K562 (cell line): ENCODE measurements at regions not wholly inside any gene's neighbourhood (a gene's known extent, or its start where the extent isn't known, plus 50 kb on each side); places are given as distances from the start of the nearest gene placed in this dataset.

Source experiments
- ATF6 ChIP-seq: sonication (generic); formaldehyde crosslinking; IDR thresholded peaks from 2 replicates; pipeline ENCODE4 v1.4.0; 2020; ENCODE audit warnings: mild to moderate bottlenecking, missing genetic modification reagents
- BRD9 ChIP-seq: fragments of 450-650 bp; IDR thresholded peaks from 2 replicates; pipeline ENCODE4 v1.6.1; 2018; ENCODE audit warnings: low read depth; ENCODE audit not compliant: partially characterized antibody
- CTCF ChIP-seq, 3 experiments: IDR thresholded peaks in 2 of 3; conservative IDR thresholded peaks in 1 of 3; 2 replicates each; pipeline ENCODE4 v1.5.1; 2011 to 2012; ENCODE audit warnings: low read length in 3 of 3, mild to moderate bottlenecking in 3 of 3, control low read depth in 2 of 3, improper control_type of control experiment in 1 of 3, inconsistent platforms in 1 of 3, low read depth in 1 of 3, mixed read lengths in 1 of 3, moderate library complexity in 1 of 3; ENCODE audit not compliant: insufficient read depth in 2 of 3
- ELK1 ChIP-seq: sonication (generic); formaldehyde crosslinking; IDR thresholded peaks from 2 replicates; pipeline ENCODE4 v1.8.1; 2022; ENCODE audit warnings: missing genetic modification reagents
- HBP1 ChIP-seq: fragments of 450-650 bp; formaldehyde crosslinking; IDR thresholded peaks from 2 replicates; pipeline ENCODE4 v1.4.0; 2022; ENCODE audit warnings: missing genetic modification characterization
- HLTF ChIP-seq: fragments of 450-650 bp; IDR thresholded peaks from 2 replicates; pipeline ENCODE4 v1.6.1; 2016
- MAX ChIP-seq: sonication (generic); formaldehyde crosslinking; IDR thresholded peaks from 2 replicates; pipeline ENCODE4 v1.9.0; 2022; ENCODE audit warnings: mild to moderate bottlenecking, missing genetic modification reagents
- MLLT1 ChIP-seq, 2 experiments: fragments of 450-650 bp; IDR thresholded peaks; 2 replicates each; pipeline ENCODE4 v1.6.1; 2016
- NFYB ChIP-seq: IDR thresholded peaks from 2 replicates; pipeline ENCODE4 v1.6.1; 2011; ENCODE audit warnings: mild to moderate bottlenecking, moderate library complexity; ENCODE audit not compliant: insufficient read length; ENCODE audit errors: extremely low read depth
- NR3C1 ChIP-seq: sonication (generic); formaldehyde crosslinking; IDR thresholded peaks from 2 replicates; pipeline ENCODE4 v1.8.1; 2022; ENCODE audit warnings: missing genetic modification reagents
- PML ChIP-seq: IDR thresholded peaks from 2 replicates; pipeline ENCODE4 v1.6.1; 2012; ENCODE audit warnings: low read length, inconsistent platforms
- REST ChIP-seq, 2 experiments: fragments of 450-650 bp; formaldehyde crosslinking in 1 of 2; IDR thresholded peaks; 2 replicates each; pipeline versions ENCODE4 v1.4.0 to v1.6.1; 2014 to 2020; ENCODE audit warnings: mild to moderate bottlenecking in 2 of 2, borderline replicate concordance in 1 of 2, low read depth in 1 of 2
- USF1 ChIP-seq: sonication (generic); formaldehyde crosslinking; IDR thresholded peaks from 2 replicates; pipeline ENCODE4 v1.9.0; 2022; ENCODE audit warnings: mild to moderate bottlenecking, missing genetic modification reagents

GRCh38 chr12:59194794-59195193, 274.5 kb upstream of the LRIG3 start:
- no peak for TF ChIP-seq HBP1 (CRISPR knock-in tag)
- no peak for TF ChIP-seq USF1
- no peak for TF ChIP-seq CTCF (IDR thresholded peaks at IDR 0.05 in 2 of 3, conservative IDR thresholded peaks at IDR 0.05 in 1 of 3; ENCODE audit: insufficient read depth in 2 of 3, low read depth in 1 of 3, low read length in 3 of 3)
- no peak for TF ChIP-seq MLLT1 (IDR thresholded peaks at IDR 0.05)
- TF ChIP-seq HLTF = no peak
- TF ChIP-seq BRD9 = no peak
- no peak for TF ChIP-seq ELK1 (CRISPR knock-in tag)
- TF ChIP-seq ATF6 (CRISPR knock-in tag) = no peak
- no peak for TF ChIP-seq REST (IDR thresholded peaks at IDR 0.05; ENCODE audit: borderline replicate concordance)
- TF ChIP-seq REST (CRISPR knock-in tag; IDR thresholded peaks at IDR 0.05; ENCODE audit: low read depth) = no peak
- no peak for TF ChIP-seq MAX
- no peak for TF ChIP-seq PML
- TF ChIP-seq NR3C1 (CRISPR knock-in tag) = no peak
- no peak for TF ChIP-seq NFYB
